Ovary (tissue), 7 donors: ENCODE measurements at regions not wholly inside any gene's neighbourhood (a gene's known extent, or its start where the extent isn't known, plus 50 kb on each side); places are given as distances from the start of the nearest gene placed in this dataset.

Experiments used
- DNase-seq, 5 donors: peaks; one replicate each; pipeline ENCODE4 v3.0.0-alpha.2; 2019 to 2020
- H3K27ac ChIP-seq, 2 donors: fragments of 200-600 bp; one replicate each; pipeline versions ENCODE4 v1.5.1 to v1.8.0; 2019 to 2022
- H3K27me3 ChIP-seq: fragments of 200-600 bp; one replicate; pipeline ENCODE4 v1.8.0; 2022
- H3K36me3 ChIP-seq: fragments of 200-600 bp; sonication (generic); one replicate; pipeline ENCODE4 v1.5.1; 2019
- H3K4me1 ChIP-seq: one replicate; pipeline ENCODE4 v1.8.1; 2013; ENCODE audit warnings: mild to moderate bottlenecking, moderate library complexity; ENCODE audit not compliant: insufficient read depth
- H3K4me3 ChIP-seq: fragments of 200-600 bp; sonication (generic); one replicate; pipeline ENCODE4 v1.5.1; 2017
- H3K9me3 ChIP-seq, 2 donors: fragments of 200-600 bp in 1 of 2; sonication (generic) in 1 of 2; one replicate each; pipeline versions ENCODE4 v1.5.1 to v1.8.1; 2013 to 2019; ENCODE audit warnings: mild to moderate bottlenecking in 1 of 2, moderate library complexity in 1 of 2
- CTCF ChIP-seq, 3 donors: fragments of 450-650 bp in 2 of 3; fragments of 200-600 bp in 1 of 3; IDR thresholded peaks; one replicate each; pipeline versions ENCODE4 v1.5.1 to v1.8.0; 2016 to 2022; ENCODE audit warnings: antibody characterized with exemption in 3 of 3, mild to moderate bottlenecking in 1 of 3
- EP300 ChIP-seq: sonication (generic); formaldehyde crosslinking; IDR thresholded peaks from one replicate; pipeline ENCODE4 v1.6.1; 2017; ENCODE audit warnings: antibody characterized with exemption
- POLR2A ChIP-seq: fragments of 450-650 bp; IDR thresholded peaks from one replicate; pipeline ENCODE4 v1.6.1; 2017; ENCODE audit warnings: antibody characterized with exemption, mild to moderate bottlenecking, moderate library complexity
- WGBS, 3 donors: extraction: QIAGEN DNeasy Blood & Tissue Kit in 1 of 3; methylation state at CpG; one replicate each; pipeline versions ENCODE4 v1.1.5 to v1.1.7; 2013 to 2017; 5-methylcytosine and 5-hydroxymethylcytosine counted together
- intact Hi-C, 4 donors: fragments of 100-400 bp; cut with DNase I; formaldehyde crosslinking; loops; one replicate each; pipeline versions ENCODE4 v1.11.0 to v1.15.1; 2022 to 2023
- donor health status: DM: no; HTN: no; CAD: no; lungs with moderate emphysema.
- donor health status: DM: no; HTN: no; CAD: no.
- donor health status: Bipolar disorder and iron deficiency.
- donor health status: DM: no; HTN: no; CAD: no.
- donor health status: DM: yes; HTN: yes; CAD: no.

GRCh38 chr15:38877471-38877870 lies 312.9 kb upstream of the RASGRP1 start:
- intact Hi-C loops, result no loop called here

GRCh38 chr15:38878026-38878425 lies 313.4 kb upstream of the RASGRP1 start:
- H3K27me3 ChIP-seq, result no peaks in the 10 kb centered on the region
- H3K36me3 ChIP-seq, result no peaks in the 10 kb centered on the region
- no peak overlapping the region for H3K27ac ChIP-seq
- intact Hi-C loops, result no loop called here
- TF ChIP-seq CTCF (IDR thresholded peaks at IDR 0.05) (no peak), POLR2A (no peak), EP300 (no peak)
- H3K4me3 ChIP-seq, result no peak overlapping the region
- peaks cover 11% of the 10 kb centered on the region for H3K4me1 ChIP-seq
- H3K9me3 ChIP-seq, result no peaks in the 10 kb centered on the region
- no peak for DNase-seq

More at GRCh38 chr15:38877471-38877870, 312.9 kb upstream of the RASGRP1 start:
- TF ChIP-seq POLR2A (no peak), CTCF (IDR thresholded peaks at IDR 0.05) (no peak), EP300 (no peak)
- H3K27ac ChIP-seq, result no peak overlapping the region
- H3K4me3 ChIP-seq, result no peak overlapping the region
- no peaks in the 10 kb centered on the region for H3K27me3 ChIP-seq
- H3K36me3 ChIP-seq, result no peaks in the 10 kb centered on the region
- 60 to 71% (median 70%) methylated on average over 4 of the region's 4 CpGs for WGBS, 3 donors
- peaks cover 11% of the 10 kb centered on the region for H3K4me1 ChIP-seq
- no peaks in the 10 kb centered on the region for H3K9me3 ChIP-seq
- DNase-seq, result no peak

GRCh38 chr15:38878926-38879325 lies 314.3 kb upstream of the RASGRP1 start:
- intact Hi-C loops, result no loop called here
- Histone ChIP-seq H3K27me3 (no peaks in the 10 kb centered on the region), H3K4me3 (no peak overlapping the region), H3K27ac (no peak overlapping the region), H3K36me3 (no peaks in the 10 kb centered on the region), H3K4me1 (peaks cover 11% of the 10 kb centered on the region), H3K9me3 (no peaks in the 10 kb centered on the region)
- 87 to 94% (median 89%) methylated on average over 2 of the region's 2 CpGs for WGBS, 3 donors
- DNase-seq, result no peak
- TF ChIP-seq POLR2A (no peak), CTCF (IDR thresholded peaks at IDR 0.05) (no peak), EP300 (no peak)

DNA sequence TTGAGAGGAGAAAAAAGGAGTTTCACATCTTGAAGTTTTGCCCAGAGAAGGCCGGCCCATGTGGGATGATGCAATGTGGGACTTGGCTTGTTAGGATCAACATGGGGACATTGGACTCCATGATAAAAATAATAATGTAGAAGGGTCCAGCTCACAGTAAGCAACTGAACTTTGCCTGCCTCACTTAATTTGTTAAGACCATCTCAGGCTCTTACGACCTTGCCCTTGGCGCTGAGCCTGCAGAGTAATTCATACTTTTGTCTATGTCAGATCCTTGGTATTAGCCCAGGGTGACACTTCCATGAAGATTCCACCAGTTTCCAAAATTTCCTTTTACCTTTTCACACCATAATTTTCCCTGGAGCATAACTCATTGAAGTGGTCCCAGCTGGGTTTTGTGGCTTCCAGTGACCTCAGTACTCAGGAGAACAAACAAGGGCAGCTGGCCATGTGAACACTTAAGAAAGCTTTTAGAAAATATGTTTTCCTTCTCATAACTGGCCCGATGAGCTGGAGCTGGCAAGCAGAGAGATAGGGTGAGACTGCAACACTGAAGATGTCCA lies 315.4 kb upstream of the RASGRP1 start:
- Histone ChIP-seq H3K27me3 (no peaks in the 10 kb centered on the region), H3K4me1 (peaks cover 13% of the 10 kb centered on the region), H3K36me3 (no peaks in the 10 kb centered on the region), H3K4me3 (no peak overlapping the region), H3K27ac (no peak overlapping the region), H3K9me3 (no peaks in the 10 kb centered on the region)
- TF ChIP-seq EP300, result no peak
- no peak for TF ChIP-seq POLR2A
- TF ChIP-seq CTCF (IDR thresholded peaks at IDR 0.05), result no peak
- intact Hi-C loops, result no loop called here
- WGBS, 3 donors, result 49 to 65% (median 55%) methylated on average over 4 of the region's 4 CpGs
- peak in 3 of 5 donors; percentile 27 to 62 (median 33) for DNase-seq
